Body of pancreas (tissue), 4 donors: ENCODE measurements at regions not wholly inside any gene's neighbourhood (a gene's known extent, or its start where the extent isn't known, plus 50 kb on each side); places are given as distances from the start of the nearest gene placed in this dataset.

ENCODE experiments used
- ATAC-seq: fragments of 150-250 bp; one replicate; pipeline ENCODE4 v1.9.1; 2016
- DNase-seq, 4 donors: peaks; one replicate each; pipeline ENCODE4 v3.0.0-alpha.2; 2019
- H3K27ac ChIP-seq, 4 donors: fragments of 200-600 bp; sonication (generic); 1 replicate in 3 of 4; 2 replicates in 1 of 4; pipeline versions ENCODE4 v1.5.1 to v1.6.1; 2016 to 2019; ENCODE audit warnings: mild to moderate bottlenecking in 1 of 4, mixed read lengths in 1 of 4, moderate library complexity in 1 of 4
- H3K27me3 ChIP-seq, 2 donors: fragments of 200-600 bp; sonication (generic); one replicate each; pipeline ENCODE4 v1.6.0; 2016; ENCODE audit warnings: mild to moderate bottlenecking in 1 of 2
- H3K36me3 ChIP-seq, 2 donors: fragments of 200-600 bp; sonication (generic); replicated peaks in 1 of 2; 2 replicates each; pipeline ENCODE4 v1.5.1; 2016; ENCODE audit warnings: low read depth in 2 of 2; ENCODE audit not compliant: insufficient read depth in 1 of 2
- H3K4me1 ChIP-seq: fragments of 200-600 bp; sonication (generic); one replicate; pipeline ENCODE4 v1.6.0; 2016
- H3K4me3 ChIP-seq, 2 donors: fragments of 200-600 bp; sonication (generic); 1 replicate in 1 of 2; 2 replicates in 1 of 2; pipeline ENCODE4 v1.5.1; 2016 to 2019
- H3K9me3 ChIP-seq, 3 donors: fragments of 200-600 bp; sonication (generic); 1 replicate in 2 of 3; 2 replicates in 1 of 3; pipeline ENCODE4 v1.5.1; 2016
- CTCF ChIP-seq, 7 experiments: fragments of 450-650 bp in 4 of 7; fragments of 200-600 bp in 3 of 7; sonication (generic) in 3 of 7; IDR thresholded peaks; one replicate each; pipeline ENCODE4 v1.5.1; 2016 to 2019; ENCODE audit warnings: antibody characterized with exemption in 7 of 7
- POLR2A ChIP-seq, 3 donors: fragments of 450-650 bp; IDR thresholded peaks; one replicate each; pipeline ENCODE4 v1.6.1; 2016; ENCODE audit warnings: antibody characterized with exemption in 3 of 3, mild to moderate bottlenecking in 2 of 3
- WGBS, 2 donors: methylation state at CpG; one replicate each; pipeline ENCODE4 v1.1.5; 2017; 5-methylcytosine and 5-hydroxymethylcytosine counted together
- intact Hi-C: fragments of 100-400 bp; cut with DNase I; formaldehyde crosslinking; loops from one replicate; pipeline ENCODE4 v1.15.1; 2023

- DNase-seq (peak in 1 of 4 donors; percentile 21), ATAC-seq (no peak)
- Histone ChIP-seq H3K27me3 (no peaks in the 10 kb centered on the region), H3K36me3 (no peaks in the 10 kb centered on the region), H3K27ac (peak overlapping the region in 1 of 4 donors; percentile 41), H3K4me1 (no peaks in the 10 kb centered on the region), H3K9me3 (no peaks in the 10 kb centered on the region), H3K4me3 (no peak overlapping the region)
- WGBS, 2 donors = 58 to 68% methylated on average over 21 of the region's 21 CpGs
- intact Hi-C loops = no loop called here
- TF ChIP-seq POLR2A (IDR thresholded peaks at IDR 0.05) (no peak), CTCF (IDR thresholded peaks at IDR 0.05) (no peak)
These were observed 132.9 kb downstream of the OAT start for GRCh38 chr10:124285587-124286527.

GRCh38 chr10:124283949-124284250 is 134.8 kb downstream of the OAT start:
- intact Hi-C loops = no loop called here
- no peaks in the 10 kb centered on the region for H3K27me3 ChIP-seq
- DNase-seq (no peak), ATAC-seq (no peak)
- no peak overlapping the region for H3K27ac ChIP-seq
- H3K9me3 ChIP-seq = no peaks in the 10 kb centered on the region
- TF ChIP-seq CTCF (IDR thresholded peaks at IDR 0.05) = no peak
- TF ChIP-seq POLR2A (IDR thresholded peaks at IDR 0.05) = no peak
- no peak overlapping the region for H3K4me3 ChIP-seq
- WGBS, 2 donors = 73 to 87% methylated on average over 7 to 9 of the region's 9 CpGs
- H3K36me3 ChIP-seq = no peaks in the 10 kb centered on the region
- H3K4me1 ChIP-seq = no peaks in the 10 kb centered on the region

GRCh38 chr10:124283215-124283948 is 135.3 kb downstream of the OAT start:
- Histone ChIP-seq H3K9me3 (no peaks in the 10 kb centered on the region), H3K36me3 (no peaks in the 10 kb centered on the region), H3K4me3 (no peak overlapping the region), H3K27me3 (no peaks in the 10 kb centered on the region), H3K4me1 (no peaks in the 10 kb centered on the region), H3K27ac (no peak overlapping the region)
- intact Hi-C loops = no loop called here
- peak in 1 of 4 donors; percentile 1 for DNase-seq
- no peak for ATAC-seq
- 76 to 82% methylated on average over 7 to 8 of the region's 8 CpGs for WGBS, 2 donors
- no peak for TF ChIP-seq CTCF (IDR thresholded peaks at IDR 0.05)
- TF ChIP-seq POLR2A (IDR thresholded peaks at IDR 0.05) = no peak

GRCh38 chr10:124282326-124282725 is 136.4 kb downstream of the OAT start:
- Histone ChIP-seq H3K9me3 (no peaks in the 10 kb centered on the region), H3K27me3 (no peaks in the 10 kb centered on the region), H3K27ac (no peak overlapping the region), H3K4me1 (no peaks in the 10 kb centered on the region), H3K36me3 (no peaks in the 10 kb centered on the region), H3K4me3 (no peak overlapping the region)
- WGBS, 2 donors = 90 to 93% methylated on average over 10 to 11 of the region's 11 CpGs
- no peak for TF ChIP-seq CTCF (IDR thresholded peaks at IDR 0.05)
- no peak for TF ChIP-seq POLR2A (IDR thresholded peaks at IDR 0.05)
- DNase-seq = no peak
- ATAC-seq = no peak
- intact Hi-C loops = no loop called here
